ENCODE measurements at regions not wholly inside any gene's neighbourhood (a gene's known extent, or its start where the extent isn't known, plus 50 kb on each side); places are given as distances from the start of the nearest gene placed in this dataset.
"Not testable (repeated sequence)": the region's sequence is repeated elsewhere in the genome, so short reads cannot be mapped to it uniquely, and the experiment has no call there.

- TF ChIP-seq POLR2A (IDR thresholded peaks at IDR 0.05); CTCF (IDR thresholded peaks at IDR 0.05); POLR2AphosphoS5 (IDR thresholded peaks at IDR 0.05); EP300 (IDR thresholded peaks at IDR 0.05; ENCODE audit: low read depth): not testable (repeated sequence)
Observed at GRCh38 chr2:87418823-87419822, 328.8 kb upstream of the PLGLB2 start.
